BE2C (cell line): ENCODE measurements at regions not wholly inside any gene's neighbourhood (a gene's known extent, or its start where the extent isn't known, plus 50 kb on each side); places are given as distances from the start of the nearest gene placed in this dataset.

ENCODE experiments used
- DNase-seq: peaks from one replicate; pipeline ENCODE4 v3.0.0-alpha.2; 2020
- H3K27me3 ChIP-seq: fragments of 250-450 bp; sonication (Bioruptor Pico); 2 replicates; pipeline ENCODE4 v1.5.1; 2020; ENCODE audit warnings: mild to moderate bottlenecking
- H3K36me3 ChIP-seq: fragments of 250-450 bp; sonication (Bioruptor Pico); 2 replicates; pipeline ENCODE4 v1.5.1; 2020; ENCODE audit warnings: mild to moderate bottlenecking
- H3K4me1 ChIP-seq: fragments of 250-450 bp; sonication (Bioruptor Pico); 2 replicates; pipeline ENCODE4 v1.5.1; 2020
- H3K4me3 ChIP-seq: 2 replicates; pipeline ENCODE4 v1.5.1; 2011; ENCODE audit warnings: low read depth, low read length
- H3K9me3 ChIP-seq: fragments of 250-450 bp; sonication (Bioruptor Pico); 2 replicates; pipeline ENCODE4 v1.5.1; 2020
- TF ChIP-seq, protein P1 (sequence below): IDR thresholded peaks from 2 replicates; pipeline ENCODE4 v1.5.1; 2012; ENCODE audit warnings: mild to moderate bottlenecking, low read depth, low read length

DNA sequence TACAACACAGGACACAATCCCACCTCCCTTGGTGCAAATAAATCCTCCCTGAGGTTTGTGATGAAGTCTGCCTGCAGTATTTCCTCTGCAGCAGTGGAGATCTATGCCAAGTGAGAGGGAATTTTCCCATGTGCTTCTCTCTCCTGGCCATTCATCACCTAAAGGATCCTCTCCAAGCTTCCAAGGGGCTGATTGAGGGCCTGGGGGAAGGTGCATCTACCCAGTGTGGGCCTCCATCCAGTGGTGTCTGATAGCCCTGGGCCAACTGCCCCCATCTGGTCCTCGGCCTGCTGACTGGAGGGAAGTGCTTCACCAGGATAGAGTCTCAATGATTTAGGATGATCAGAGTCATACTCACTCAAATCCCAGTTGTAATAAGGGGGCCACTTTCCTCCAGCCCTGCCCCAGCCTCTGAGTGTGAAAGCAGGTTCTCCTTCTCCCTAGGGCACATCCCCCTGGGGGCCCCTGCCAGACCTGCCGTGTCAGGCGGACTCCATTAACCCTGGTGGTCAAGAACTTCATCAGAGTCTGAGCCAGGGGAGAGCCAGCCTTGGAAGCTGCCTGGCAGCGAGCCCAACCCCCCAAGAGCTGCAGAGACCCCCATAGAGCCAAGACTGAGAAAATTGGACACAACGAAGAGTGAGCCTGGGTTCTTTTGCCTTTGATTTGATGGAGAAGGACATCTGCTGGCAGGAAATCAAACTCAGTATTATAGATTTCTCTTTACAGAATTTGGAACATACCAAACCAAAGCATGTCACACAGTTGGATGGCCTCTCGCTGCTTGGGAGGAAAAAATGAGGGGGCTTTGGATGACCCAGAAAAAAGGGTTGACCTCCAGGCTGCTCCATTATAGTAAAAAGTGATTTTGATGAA is 509.6 kb downstream of the CMPK2 start:
- TF ChIP-seq, protein P1, sequence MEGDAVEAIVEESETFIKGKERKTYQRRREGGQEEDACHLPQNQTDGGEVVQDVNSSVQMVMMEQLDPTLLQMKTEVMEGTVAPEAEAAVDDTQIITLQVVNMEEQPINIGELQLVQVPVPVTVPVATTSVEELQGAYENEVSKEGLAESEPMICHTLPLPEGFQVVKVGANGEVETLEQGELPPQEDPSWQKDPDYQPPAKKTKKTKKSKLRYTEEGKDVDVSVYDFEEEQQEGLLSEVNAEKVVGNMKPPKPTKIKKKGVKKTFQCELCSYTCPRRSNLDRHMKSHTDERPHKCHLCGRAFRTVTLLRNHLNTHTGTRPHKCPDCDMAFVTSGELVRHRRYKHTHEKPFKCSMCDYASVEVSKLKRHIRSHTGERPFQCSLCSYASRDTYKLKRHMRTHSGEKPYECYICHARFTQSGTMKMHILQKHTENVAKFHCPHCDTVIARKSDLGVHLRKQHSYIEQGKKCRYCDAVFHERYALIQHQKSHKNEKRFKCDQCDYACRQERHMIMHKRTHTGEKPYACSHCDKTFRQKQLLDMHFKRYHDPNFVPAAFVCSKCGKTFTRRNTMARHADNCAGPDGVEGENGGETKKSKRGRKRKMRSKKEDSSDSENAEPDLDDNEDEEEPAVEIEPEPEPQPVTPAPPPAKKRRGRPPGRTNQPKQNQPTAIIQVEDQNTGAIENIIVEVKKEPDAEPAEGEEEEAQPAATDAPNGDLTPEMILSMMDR = no peak
- Histone ChIP-seq H3K4me3 (no peak overlapping the region), H3K9me3 (no peaks in the 10 kb centered on the region), H3K4me1 (no peaks in the 10 kb centered on the region), H3K27me3 (no peaks in the 10 kb centered on the region), H3K36me3 (no peaks in the 10 kb centered on the region)
- no peak for DNase-seq

DNA sequence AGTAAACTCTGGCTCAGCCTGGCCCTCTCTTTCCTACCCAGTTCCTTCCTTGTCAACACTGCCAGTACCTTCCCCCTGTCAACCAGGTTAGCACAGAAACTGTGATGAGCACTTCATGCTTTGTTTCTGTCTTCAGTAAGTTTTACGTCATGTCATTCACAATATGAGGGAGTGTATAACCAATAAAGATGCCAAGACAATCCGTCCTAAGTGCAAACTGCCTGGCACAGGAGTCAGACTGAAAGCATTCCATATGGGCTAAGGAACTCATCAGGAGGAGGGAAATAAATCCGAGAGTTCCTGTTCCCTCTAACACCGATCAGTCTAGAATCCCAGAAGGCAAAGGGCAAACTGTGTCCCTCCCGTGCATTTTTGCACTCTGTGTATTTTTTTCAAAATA is 507.2 kb downstream of the CMPK2 start:
- DNase-seq = no peak
- Histone ChIP-seq H3K36me3 (no peaks in the 10 kb centered on the region), H3K9me3 (no peaks in the 10 kb centered on the region), H3K4me1 (no peaks in the 10 kb centered on the region), H3K4me3 (no peak overlapping the region), H3K27me3 (no peaks in the 10 kb centered on the region; the same call in 1 of the 2 replicates)
- TF ChIP-seq, protein P1 = no peak

DNA sequence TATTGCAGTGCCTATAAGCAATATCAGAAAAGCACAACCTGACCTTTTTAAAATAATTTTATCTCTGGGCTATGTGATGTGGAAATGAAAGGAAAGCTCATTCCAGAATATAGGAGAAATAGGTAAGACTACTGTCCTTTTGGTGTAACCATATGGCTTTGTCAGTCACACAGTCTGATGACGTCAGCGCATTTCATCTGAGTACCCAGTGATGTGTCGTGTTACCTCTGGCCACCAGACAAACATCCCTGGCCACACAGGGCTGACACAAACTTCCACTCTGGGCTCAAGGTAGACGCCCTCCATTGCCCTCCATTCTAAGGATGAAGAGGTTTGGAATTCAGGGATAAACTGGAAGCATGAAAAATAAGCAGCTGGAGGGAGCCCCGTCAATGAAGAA is 506.7 kb downstream of the CMPK2 start:
- TF ChIP-seq, protein P1 = no peak
- no peak for DNase-seq
- Histone ChIP-seq H3K27me3 (no peaks in the 10 kb centered on the region; the same call in 1 of the 2 replicates), H3K4me1 (no peaks in the 10 kb centered on the region), H3K4me3 (no peak overlapping the region), H3K36me3 (no peaks in the 10 kb centered on the region), H3K9me3 (no peaks in the 10 kb centered on the region)

DNA sequence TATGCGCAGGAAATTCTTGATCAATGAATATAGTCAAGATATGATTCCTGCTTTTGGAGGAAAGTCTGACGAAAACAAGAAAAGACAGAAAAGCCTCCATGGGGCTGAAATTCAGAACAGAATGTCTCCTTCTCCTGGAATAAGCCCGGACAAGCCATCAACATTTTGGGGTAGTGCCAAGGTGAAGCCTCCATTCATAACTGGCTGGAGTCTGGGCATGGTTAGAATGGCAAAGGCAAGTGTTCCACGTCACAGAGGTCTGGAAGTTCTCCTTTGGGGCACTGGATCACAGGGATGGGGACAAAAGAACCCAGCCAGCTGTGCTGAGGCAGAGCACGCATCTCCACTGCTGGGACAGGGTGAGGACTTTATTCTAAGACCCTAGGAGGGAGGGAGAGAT is 505.7 kb downstream of the CMPK2 start:
- TF ChIP-seq, protein P1 = no peak
- H3K4me3 ChIP-seq = no peak overlapping the region
- DNase-seq = no peak
- no peaks in the 10 kb centered on the region for H3K4me1 ChIP-seq
- no peaks in the 10 kb centered on the region; the same call in 1 of the 2 replicates for H3K27me3 ChIP-seq
- H3K36me3 ChIP-seq = no peaks in the 10 kb centered on the region
- H3K9me3 ChIP-seq = no peaks in the 10 kb centered on the region

DNA sequence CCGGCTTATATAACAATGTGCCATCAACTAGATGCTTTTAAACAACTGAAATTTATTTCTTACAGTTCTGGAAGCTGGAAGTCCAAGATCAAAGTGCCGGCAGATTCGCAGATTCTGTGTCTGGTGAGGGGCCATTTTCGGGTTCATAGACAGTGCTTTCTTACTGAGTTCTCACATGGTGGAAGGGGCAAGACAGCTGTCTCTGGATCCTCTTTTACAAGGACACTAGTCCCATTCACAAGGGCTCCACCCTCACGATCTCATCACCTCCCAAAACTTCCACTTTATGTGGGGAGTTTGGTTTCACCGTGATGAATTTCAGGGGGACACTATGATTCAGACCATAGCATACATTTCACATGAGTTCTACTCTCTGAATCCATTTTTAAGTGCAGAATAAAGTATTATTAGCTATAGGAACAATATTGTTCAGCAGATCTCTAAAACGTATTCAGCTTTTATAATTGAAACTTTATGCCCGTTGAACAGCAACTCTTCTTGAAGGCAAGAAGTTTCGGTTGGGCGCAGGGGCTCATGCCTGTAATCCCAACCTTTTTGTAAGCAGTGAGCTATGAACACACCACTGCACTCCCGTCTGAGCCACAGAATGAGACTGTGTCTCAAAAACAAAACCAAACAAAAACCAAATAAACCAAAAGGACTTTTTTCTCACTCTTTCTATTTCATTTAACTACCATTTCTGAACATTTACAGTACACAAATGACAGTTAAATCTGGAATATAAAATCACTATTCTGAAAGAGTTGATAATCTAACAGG is 502.8 kb downstream of the CMPK2 start:
- no peaks in the 10 kb centered on the region for H3K9me3 ChIP-seq
- TF ChIP-seq, protein P1 = no peak
- H3K4me3 ChIP-seq = no peak overlapping the region

More for the DNA sequence above, 502.8 kb downstream of the CMPK2 start:
- H3K27me3 ChIP-seq = no peaks in the 10 kb centered on the region; the same call in 1 of the 2 replicates
- no peak for DNase-seq
- H3K36me3 ChIP-seq = no peaks in the 10 kb centered on the region
- no peaks in the 10 kb centered on the region for H3K4me1 ChIP-seq
